ENCODE measurements at regions not wholly inside any gene's neighbourhood (a gene's known extent, or its start where the extent isn't known, plus 50 kb on each side); places are given as distances from the start of the nearest gene placed in this dataset.

- ATAC-seq (replicated peaks in 6 of 8) = peak in 3 of 8 experiments; percentile 50 to 93 (median 70)
- Histone ChIP-seq H3K27ac (no peak overlapping the region), H3K4me1 (replicated peaks in 1 of 2) (peaks cover 0 to 5% of the 10 kb centered on the region in 2 donors), H3K4me3 (no peak overlapping the region)
- WGBS, 10 experiments = 20 to 100% (median 83%) methylated on average over 1 to 4 of the region's 4 CpGs; no CpG with 5 or more reads in 4 of the 10 experiments
- in situ Hi-C loops (cut with MboI; ENCODE audit: low pct_unique_long_range_greater_than_20kb in 2 of 9, low sequenced_read_pairs in 9 of 9, unreplicated experiment in 9 of 9) = loop anchor here in 1 of 9 experiments (25.0 kb wide), 1 partner anchor 443 kb away; the partner anchor contains the start of gene PLAGL1
Observed at GRCh38 chr6:143569040-143569439, 57.5 kb upstream of the FUCA2 start.

DNA sequence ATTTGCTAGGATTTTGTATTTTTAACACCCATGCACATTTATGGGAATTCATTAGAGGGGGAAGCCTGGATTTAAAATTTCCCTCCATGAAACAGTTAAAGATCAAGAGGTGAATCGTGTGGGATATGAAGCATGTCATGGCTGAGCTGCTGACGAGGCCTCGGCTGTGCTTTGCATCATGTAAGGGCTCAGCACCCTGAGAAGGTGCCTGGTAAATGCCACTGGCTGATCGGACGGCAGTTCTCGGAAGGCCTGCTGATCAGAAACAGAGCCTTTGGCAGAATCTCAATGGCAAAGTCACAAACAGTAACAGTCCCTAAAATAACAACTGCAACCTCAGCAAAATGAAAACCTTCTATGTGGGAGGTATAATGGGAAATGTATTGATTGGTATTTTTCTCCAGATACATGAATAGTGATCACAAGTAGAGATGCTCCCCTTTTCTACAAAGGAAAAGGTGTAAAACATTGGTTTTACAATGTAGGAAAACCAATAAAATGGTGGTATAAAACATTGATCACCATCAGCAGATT is 53.0 kb upstream of the FUCA2 start:
- no peak for ATAC-seq (replicated peaks in 6 of 8)
- 40 to 100% (median 95%) methylated on average over 1 to 6 of the region's 6 CpGs; no CpG with 5 or more reads in 3 of the 10 experiments for WGBS, 10 experiments
- no peak overlapping the region for H3K27ac ChIP-seq

DNA sequence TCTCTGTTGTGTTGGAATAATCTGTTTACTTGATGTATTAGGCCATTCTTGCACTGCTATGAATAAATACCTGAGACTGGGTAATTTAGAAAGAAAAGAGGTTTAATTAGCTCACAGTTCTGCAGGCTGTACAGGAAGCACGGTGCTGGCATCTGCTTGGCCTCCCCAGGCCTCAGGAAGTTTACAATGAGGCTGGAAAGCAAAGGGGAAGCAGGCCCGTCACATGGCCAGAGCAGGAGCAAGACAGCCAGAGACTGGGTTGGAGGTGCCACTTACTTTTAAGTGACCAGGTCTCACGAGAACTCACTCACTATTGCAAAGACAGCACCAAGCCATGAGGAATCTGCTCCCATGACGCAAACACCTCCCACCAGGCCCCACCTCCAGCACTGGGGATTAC is 50.6 kb upstream of the FUCA2 start:
- in situ Hi-C loops (cut with MboI; ENCODE audit: low pct_unique_long_range_greater_than_20kb in 2 of 9, low sequenced_read_pairs in 9 of 9, unreplicated experiment in 9 of 9) = loop anchor here in 1 of 9 experiments (25.0 kb wide), 1 partner anchor 450 kb away; the partner anchor contains the start of gene PLAGL1
- no peak overlapping the region for H3K27ac ChIP-seq
- no peak for ATAC-seq (replicated peaks in 6 of 8)
- H3K4me3 ChIP-seq = no peak overlapping the region
- WGBS, 10 experiments = 68 to 95% (median 87%) methylated on average over 2 to 4 of the region's 4 CpGs; no CpG with 5 or more reads in 3 of the 10 experiments
- no peaks in the 10 kb centered on the region for H3K4me1 ChIP-seq (replicated peaks in 1 of 2)

More for the DNA sequence above, 53.0 kb upstream of the FUCA2 start:
- Histone ChIP-seq H3K4me1 (replicated peaks in 1 of 2) (peaks cover 0 to 5% of the 10 kb centered on the region in 2 donors), H3K4me3 (no peak overlapping the region)
- in situ Hi-C loops (cut with MboI; ENCODE audit: low pct_unique_long_range_greater_than_20kb in 2 of 9, low sequenced_read_pairs in 9 of 9, unreplicated experiment in 9 of 9) = loop anchor here in 1 of 9 experiments (25.0 kb wide), 1 partner anchor 448 kb away; the partner anchor contains the start of gene PLAGL1

Data from motor neuron (in vitro differentiated cells).